Esophagus squamous epithelium (tissue), 4 donors: ENCODE measurements at regions not wholly inside any gene's neighbourhood (a gene's known extent, or its start where the extent isn't known, plus 50 kb on each side); places are given as distances from the start of the nearest gene placed in this dataset.
"Not testable (repeated sequence)": the region's sequence is repeated elsewhere in the genome, so short reads cannot be mapped to it uniquely, and the experiment has no call there.

Experiments
- POLR2A ChIP-seq, 4 donors: fragments of 450-650 bp; IDR thresholded peaks; one replicate each; pipeline ENCODE4 v1.6.1; 2017; ENCODE audit warnings: antibody characterized with exemption in 4 of 4, mild to moderate bottlenecking in 4 of 4, moderate library complexity in 3 of 4
- TF ChIP-seq, protein P1 (sequence below), 6 experiments: fragments of 450-650 bp in 4 of 6; fragments of 200-600 bp in 2 of 6; sonication (generic) in 2 of 6; IDR thresholded peaks; one replicate each; pipeline ENCODE4 v1.5.1; 2016 to 2019; ENCODE audit warnings: antibody characterized with exemption in 6 of 6, mild to moderate bottlenecking in 4 of 6, moderate library complexity in 4 of 6

GRCh38 chr5:176149948-176150347 lies 88.3 kb upstream of the SIMC1 start:
- not testable (repeated sequence) for TF ChIP-seq POLR2A (IDR thresholded peaks at IDR 0.05)
- TF ChIP-seq, protein P1, sequence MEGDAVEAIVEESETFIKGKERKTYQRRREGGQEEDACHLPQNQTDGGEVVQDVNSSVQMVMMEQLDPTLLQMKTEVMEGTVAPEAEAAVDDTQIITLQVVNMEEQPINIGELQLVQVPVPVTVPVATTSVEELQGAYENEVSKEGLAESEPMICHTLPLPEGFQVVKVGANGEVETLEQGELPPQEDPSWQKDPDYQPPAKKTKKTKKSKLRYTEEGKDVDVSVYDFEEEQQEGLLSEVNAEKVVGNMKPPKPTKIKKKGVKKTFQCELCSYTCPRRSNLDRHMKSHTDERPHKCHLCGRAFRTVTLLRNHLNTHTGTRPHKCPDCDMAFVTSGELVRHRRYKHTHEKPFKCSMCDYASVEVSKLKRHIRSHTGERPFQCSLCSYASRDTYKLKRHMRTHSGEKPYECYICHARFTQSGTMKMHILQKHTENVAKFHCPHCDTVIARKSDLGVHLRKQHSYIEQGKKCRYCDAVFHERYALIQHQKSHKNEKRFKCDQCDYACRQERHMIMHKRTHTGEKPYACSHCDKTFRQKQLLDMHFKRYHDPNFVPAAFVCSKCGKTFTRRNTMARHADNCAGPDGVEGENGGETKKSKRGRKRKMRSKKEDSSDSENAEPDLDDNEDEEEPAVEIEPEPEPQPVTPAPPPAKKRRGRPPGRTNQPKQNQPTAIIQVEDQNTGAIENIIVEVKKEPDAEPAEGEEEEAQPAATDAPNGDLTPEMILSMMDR (IDR thresholded peaks at IDR 0.05): not testable (repeated sequence)
